ENCODE measurements at regions not wholly inside any gene's neighbourhood (a gene's known extent, or its start where the extent isn't known, plus 50 kb on each side); places are given as distances from the start of the nearest gene placed in this dataset.
"Not testable (repeated sequence)": the region's sequence is repeated elsewhere in the genome, so short reads cannot be mapped to it uniquely, and the experiment has no call there.

GRCh38 chr12:131363841-131364495 lies 346.9 kb upstream of the SFSWAP start:
- no peak for ATAC-seq

DNA sequence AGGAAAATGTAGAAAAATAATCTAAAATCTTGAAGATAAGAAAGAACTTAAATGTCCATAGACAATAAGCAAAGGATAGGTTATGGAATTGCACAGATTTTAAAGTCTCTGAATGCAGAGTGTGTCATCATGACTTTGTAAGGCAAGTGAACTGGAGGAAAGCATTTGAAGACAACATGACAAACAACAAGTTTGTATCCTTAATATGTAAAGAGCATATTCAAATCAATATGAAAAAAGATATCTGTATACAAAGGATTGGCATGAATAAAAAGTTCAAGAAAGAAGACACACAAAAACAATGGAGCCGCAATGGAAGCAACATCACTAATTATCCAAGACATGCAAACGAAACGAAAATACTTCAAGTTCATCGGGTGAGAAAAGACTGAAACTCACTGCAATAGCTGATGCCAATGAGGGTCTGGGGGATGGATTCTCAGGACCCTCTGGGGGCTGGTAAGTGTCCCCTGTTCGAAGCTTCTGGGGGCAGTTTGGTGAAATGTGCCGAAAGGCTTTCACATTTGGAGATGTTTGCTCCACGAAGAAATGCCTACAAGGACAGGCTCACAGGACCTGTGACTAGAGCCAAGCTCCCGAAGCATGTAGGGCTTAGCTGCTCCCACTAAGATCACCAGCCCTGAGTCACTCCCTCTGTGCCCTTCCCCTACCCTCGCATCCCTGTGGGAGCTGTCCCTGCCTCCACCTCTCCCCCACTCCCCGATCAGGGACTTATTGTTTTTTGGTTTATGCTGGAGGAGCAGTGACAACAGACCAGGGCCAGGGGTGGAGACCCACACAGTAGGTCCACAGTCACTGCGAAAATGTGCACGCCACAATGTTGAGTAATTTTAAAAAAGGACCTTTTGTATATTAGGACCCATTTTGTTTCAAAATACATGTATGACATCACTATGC lies 345.7 kb upstream of the SFSWAP start:
- no peak for ATAC-seq

- ATAC-seq = no peak
Observed at GRCh38 chr12:131365821-131366260, 345.0 kb upstream of the SFSWAP start.

GRCh38 chr12:131366261-131366871 lies 344.5 kb upstream of the SFSWAP start:
- no peak for ATAC-seq

GRCh38 chr12:131367067-131367982 lies 343.6 kb upstream of the SFSWAP start:
- ATAC-seq = not testable (repeated sequence)

DNA sequence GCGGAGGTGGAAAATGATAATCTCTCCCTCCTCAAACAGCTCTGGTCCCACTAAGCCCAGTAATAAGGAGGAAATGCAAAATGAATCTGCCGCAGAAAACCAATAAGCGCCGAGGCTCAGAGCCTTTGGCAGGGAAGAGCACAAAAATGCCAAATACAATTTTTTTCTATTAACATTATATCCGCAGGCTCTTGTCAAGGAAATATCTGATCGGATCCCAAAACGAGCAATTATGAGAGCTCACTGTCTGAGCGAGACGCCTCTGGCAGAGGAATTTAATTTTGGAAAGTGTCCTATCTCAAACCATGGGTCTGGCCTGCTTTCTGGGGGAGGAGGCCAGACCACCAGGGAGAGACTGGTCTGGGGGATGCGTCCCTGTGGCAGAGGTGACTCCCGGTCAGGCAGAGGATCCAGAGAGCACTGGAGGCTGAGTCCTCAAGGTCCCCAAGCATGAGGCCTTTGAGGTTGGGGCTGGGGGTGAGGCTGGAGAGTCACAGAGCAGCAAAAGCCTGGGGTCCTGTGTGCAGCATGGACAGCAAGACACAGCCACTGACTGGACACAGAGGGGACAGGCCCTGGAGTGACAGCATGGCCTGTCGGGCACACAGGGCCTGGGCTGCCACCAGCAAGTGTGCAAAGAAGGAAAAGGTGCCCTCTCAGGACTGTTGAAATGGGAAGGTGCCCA lies 342.8 kb upstream of the SFSWAP start:
- ATAC-seq = no peak

DNA sequence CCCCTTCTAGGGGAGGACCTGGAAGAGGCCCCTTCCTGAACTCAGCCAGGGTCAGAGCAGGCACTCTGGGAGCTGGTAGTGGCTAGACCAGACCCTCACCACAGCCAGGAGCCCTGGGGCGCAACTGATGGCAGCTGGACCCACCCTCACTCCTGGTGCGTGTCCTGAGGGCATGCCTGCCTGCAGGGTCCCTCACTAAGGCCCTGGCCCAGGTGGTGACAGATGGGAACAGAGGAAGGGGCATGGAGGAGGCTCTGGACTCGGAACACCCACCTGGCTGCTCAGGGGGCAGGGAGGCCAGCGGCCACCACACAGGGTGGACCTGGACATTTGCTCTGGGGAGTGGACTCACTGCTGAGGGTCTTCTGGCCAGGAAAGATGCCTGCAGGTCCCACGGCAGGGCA lies 342.2 kb upstream of the SFSWAP start:
- ATAC-seq = no peak

DNA sequence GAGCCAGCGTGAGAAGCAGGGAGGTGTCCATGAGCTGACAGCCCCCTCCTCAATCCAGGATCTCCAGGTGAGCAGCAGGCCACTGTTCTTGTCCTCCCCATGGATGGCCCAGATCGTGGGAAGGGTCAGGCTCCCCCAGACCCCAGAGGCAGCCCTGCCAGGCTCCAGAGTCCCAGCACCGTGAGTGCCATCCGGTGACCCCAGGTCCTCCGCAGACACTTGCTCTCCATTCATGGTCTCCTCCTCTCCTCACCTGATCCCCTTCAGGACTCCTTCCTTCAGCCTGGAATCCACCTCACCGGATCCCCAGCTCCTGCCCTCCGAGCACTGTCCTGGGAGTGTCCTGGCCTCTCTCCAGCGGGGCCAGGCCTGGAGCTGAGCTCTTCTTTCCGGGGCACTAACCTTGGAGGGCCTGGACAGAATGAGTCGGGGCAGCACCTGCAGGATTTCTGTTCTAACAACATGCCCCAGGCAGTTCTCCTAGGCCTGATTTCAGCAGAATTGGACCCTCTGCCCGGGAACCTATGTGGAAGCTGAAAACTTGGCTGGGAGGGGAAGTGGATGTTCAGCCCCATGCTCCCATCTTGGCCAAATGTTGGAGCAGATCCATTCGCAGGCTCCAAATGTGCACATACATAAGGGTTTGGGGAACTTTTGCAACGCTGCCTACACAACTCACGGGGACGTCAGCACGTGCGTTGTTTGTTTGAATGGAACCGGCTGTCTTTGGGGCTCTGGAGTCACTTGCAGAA lies 341.6 kb upstream of the SFSWAP start:
- ATAC-seq = no peak

DNA sequence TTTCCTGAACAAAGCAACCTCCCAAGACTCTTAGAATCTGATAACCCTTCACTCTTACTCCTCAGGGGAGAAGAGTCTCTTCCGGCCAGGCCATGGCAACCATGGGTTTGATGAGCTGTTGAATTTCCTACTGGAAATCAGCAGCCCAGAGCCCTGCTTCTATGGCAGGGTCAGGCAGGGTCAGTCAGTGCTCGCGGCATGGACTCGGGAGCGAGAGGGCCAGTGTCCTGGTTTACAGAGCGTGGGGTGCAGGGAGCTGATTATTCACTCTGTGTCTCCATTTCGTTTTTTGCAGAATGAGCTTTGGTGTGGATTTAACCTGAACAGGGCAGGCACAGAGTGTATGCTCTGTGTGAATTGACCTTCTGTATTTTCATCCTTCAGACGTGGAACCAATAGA lies 340.6 kb upstream of the SFSWAP start:
- ATAC-seq = no peak

DNA sequence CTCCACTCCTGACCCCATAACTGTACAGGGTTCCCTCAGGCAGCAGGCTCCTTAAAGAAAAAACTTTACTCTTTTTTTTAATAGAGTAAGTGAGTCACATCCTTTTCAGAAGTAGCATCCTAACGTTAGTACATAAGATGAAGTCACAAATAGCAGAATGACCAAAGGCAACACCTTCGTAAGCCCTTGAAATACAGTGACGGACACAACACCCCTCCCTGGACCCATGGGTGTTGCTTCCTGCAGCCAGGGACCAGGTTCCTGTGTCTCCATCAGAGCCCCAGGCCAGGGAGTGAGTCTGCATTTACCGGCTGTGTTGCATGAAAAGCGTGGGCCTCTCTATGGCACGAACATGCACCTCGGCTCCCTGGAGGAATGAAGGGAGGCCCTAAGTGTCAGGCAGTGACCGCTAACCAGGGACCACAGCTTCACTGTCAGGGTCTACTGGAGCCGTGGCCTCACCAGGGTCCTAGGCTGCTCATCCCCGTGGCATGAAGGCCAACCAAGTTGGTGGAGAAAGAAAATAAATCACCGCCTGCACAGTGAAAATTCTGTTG lies 340.0 kb upstream of the SFSWAP start:
- no peak for ATAC-seq

GRCh38 chr12:131371401-131372170 lies 339.3 kb upstream of the SFSWAP start:
- ATAC-seq = no peak

- ATAC-seq = no peak
Observed at GRCh38 chr12:131372171-131372475, 338.8 kb upstream of the SFSWAP start.

- ATAC-seq = no peak
Observed at GRCh38 chr12:131372706-131373195, 338.1 kb upstream of the SFSWAP start.

DNA sequence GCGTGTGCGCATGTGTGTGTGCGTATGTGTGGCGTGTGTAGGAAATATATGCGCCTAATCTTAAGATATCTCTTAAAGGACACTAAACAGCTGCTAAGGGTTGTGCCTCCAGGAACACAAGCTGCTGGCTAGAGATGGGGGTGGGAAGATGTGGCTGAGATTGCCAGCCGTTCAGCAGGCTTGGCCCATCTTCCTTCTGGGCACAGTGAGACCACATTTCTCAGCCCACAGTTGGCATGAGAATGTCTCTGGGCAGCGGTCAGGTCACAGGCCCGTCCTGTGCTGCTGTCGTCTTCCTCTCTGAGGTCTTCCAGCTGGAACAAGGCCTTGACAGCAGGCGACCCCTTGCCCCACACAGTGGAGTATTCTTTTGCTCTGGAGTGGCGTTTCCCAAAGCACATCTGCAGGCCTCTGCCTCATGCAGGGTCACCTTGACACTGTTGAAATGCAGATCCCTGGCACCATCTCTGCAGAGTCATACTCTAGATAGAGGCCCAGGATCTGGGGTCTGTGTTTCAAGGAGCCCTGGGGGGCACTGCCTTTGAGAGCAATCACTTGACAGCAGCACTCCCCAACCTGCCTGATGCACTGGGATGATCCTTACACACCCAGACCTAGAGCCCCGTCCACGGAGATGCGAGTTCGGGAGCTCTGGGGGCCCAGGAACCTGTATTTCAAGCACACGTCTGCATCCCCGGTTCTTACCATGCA lies 335.5 kb upstream of the SFSWAP start:
- ATAC-seq = no peak

- no peak for ATAC-seq
Observed at GRCh38 chr12:131375972-131376345, 334.9 kb upstream of the SFSWAP start.

GRCh38 chr12:131378176-131378842 lies 332.6 kb upstream of the SFSWAP start:
- ATAC-seq = no peak

DNA sequence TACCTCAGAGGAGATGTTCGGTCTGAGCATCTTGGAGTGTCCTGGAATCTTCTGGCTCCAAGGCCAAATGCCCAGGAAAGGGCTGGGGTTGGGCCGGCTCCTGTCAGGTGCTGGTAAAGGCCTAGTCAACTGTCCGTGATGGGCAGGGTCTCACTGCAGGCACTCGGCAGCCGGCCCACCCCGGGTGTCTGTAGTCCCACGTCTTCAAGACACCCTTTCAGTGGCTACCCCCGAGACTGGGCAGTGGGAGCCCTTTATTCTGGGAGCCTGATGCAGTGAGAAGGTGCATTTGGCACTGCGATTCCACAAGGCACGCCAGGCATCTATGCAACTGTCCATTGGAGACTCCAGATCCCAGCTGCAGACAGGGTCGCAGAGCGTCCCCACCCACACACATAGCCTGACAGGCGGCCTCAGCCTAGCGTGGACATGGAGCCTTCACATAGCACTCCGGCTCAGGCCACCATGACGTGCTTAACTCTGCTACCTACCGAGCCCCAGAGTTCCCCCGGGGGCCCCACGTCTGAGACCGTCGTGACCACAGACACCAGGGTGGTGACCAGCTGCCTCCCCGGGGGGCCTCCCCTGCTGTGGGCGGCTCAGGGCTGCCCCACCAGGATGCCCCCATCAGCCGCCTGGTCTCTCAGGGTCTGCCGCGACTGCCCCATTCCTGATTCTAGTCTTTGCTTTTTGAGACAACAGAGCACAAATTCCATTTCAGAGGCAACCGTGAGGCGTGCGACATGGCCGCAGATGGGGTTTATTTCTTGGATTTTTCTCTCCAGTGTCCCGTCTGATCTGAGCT lies 331.8 kb upstream of the SFSWAP start:
- ATAC-seq = no peak

DNA sequence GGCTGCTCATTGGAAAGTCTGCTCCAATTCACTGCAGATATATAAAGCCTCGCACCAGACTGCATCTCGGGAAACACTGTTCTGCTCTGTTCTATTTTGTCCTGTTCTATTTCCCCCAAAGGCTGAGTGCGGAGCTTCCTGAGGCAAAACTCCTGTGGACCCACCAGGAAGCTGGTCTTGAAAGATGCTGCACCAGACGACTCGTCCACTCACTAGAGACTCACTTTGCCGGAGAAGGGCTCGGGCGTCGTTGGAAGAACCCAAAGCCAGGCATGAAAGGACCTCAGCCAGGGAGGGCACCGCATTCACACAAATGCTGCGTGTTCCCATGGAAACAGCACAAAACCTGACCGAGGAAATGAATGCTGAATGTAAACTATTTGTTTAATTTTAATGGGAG lies 331.2 kb upstream of the SFSWAP start:
- no peak for ATAC-seq
